HepG2 (cell line): ENCODE measurements at regions not wholly inside any gene's neighbourhood (a gene's known extent, or its start where the extent isn't known, plus 50 kb on each side); places are given as distances from the start of the nearest gene placed in this dataset.

Experiments used
- ATAC-seq: fragments of 200-7000 bp; cut with Tn5 transposase; 3 replicates; pipeline ENCODE4 v1.9.1; 2020; ENCODE audit warnings: mild to moderate bottlenecking, moderate library complexity
- BruUV-seq: library from RNA; stranded (reverse); fragments of 400-500 nt; replicated peaks from 2 replicates; lab custom pipeline; 2021; lab: Mats Ljungman, UMichigan
- CTCF ChIA-PET: fragments of 300-600 bp; formaldehyde crosslinking; extraction: SDS; loops from one replicate; lab custom pipeline; 2021; ENCODE audit warnings: low total read pairs, inconsistent platforms, low intra/inter-chr PET ratio; lab: Yijun Ruan, JAX
- POLR2A ChIA-PET: fragments of 350-600 bp; sonication (Branson Sonifier 250); formaldehyde crosslinking; loops from one replicate; lab custom pipeline; 2020; ENCODE audit warnings: antibody characterized with exemption, inconsistent platforms; lab: Yijun Ruan, JAX
- DNase-seq: peaks from one replicate; pipeline ENCODE4 v3.0.0-alpha.2; 2015; ENCODE audit warnings: low spot score
- FAIRE-seq: peaks from 3 replicates; lab custom pipeline; 2011; peaks lifted over from hg19 to GRCh38; lab: Jason Lieb, UNC
- H2AFZ ChIP-seq: one replicate; pipeline ENCODE4 v1.6.1; 2011; ENCODE audit warnings: low read length, inconsistent platforms
- H3K27ac ChIP-seq: fragments of 300-600 bp; 3 replicates; pipeline ENCODE4 v1.8.0; 2011; ENCODE audit warnings: mixed run types, mild to moderate bottlenecking, mixed read lengths, low read length, inconsistent platforms; ENCODE audit not compliant: insufficient read depth; ENCODE audit errors: extremely low read length
- H3K27me3 ChIP-seq, 2 experiments: fragments of 200-600 bp in 1 of 2; 2 replicates in 1 of 2; 3 replicates in 1 of 2; pipeline versions ENCODE4 v1.6.0 to v1.8.0; 2011; ENCODE audit warnings: low read length in 2 of 2, mild to moderate bottlenecking in 2 of 2, moderate library complexity in 2 of 2, inconsistent platforms in 1 of 2; ENCODE audit not compliant: insufficient read depth in 2 of 2, control insufficient read depth in 1 of 2
- H3K36me3 ChIP-seq, 2 experiments: fragments of 200-600 bp in 1 of 2; replicated peaks in 1 of 2; 2 replicates in 1 of 2; 3 replicates in 1 of 2; pipeline versions ENCODE4 v1.5.1 to v1.8.0; 2011; ENCODE audit warnings: low read length in 2 of 2, inconsistent platforms in 1 of 2; ENCODE audit not compliant: insufficient read depth in 2 of 2, control insufficient read depth in 1 of 2
- H3K4me1 ChIP-seq: 2 replicates; pipeline ENCODE4 v1.5.1; 2012; ENCODE audit warnings: low read length, inconsistent platforms; ENCODE audit not compliant: insufficient read depth
- H3K4me2 ChIP-seq: 2 replicates; pipeline ENCODE4 v1.6.0; 2011; ENCODE audit warnings: low read depth, low read length, inconsistent platforms
- H3K4me3 ChIP-seq, 3 experiments: fragments of 200-600 bp in 1 of 3; sonication (generic), shearing (Covaris generic) in 1 of 3; replicated peaks in 1 of 3; 2 replicates each; pipeline ENCODE4 v1.5.1; 2011 to 2016; ENCODE audit warnings: low read length in 3 of 3, inconsistent platforms in 2 of 3, low read depth in 2 of 3, mild to moderate bottlenecking in 2 of 3, control low read depth in 1 of 3, mixed read lengths in 1 of 3; ENCODE audit not compliant: insufficient read depth in 1 of 3
- H3K79me2 ChIP-seq: one replicate; pipeline ENCODE4 v1.6.1; 2011; ENCODE audit warnings: low read length, inconsistent platforms; ENCODE audit not compliant: insufficient read depth
- H3K9ac ChIP-seq: 2 replicates; pipeline ENCODE4 v1.6.0; 2011; ENCODE audit warnings: mild to moderate bottlenecking, low read depth, low read length, inconsistent platforms; ENCODE audit not compliant: insufficient read depth
- H3K9me3 ChIP-seq: 2 replicates; pipeline ENCODE4 v1.5.1; 2012; ENCODE audit warnings: mild to moderate bottlenecking, low read length
- H4K20me1 ChIP-seq: 2 replicates; pipeline ENCODE4 v1.6.0; 2011; ENCODE audit warnings: inconsistent platforms, mild to moderate bottlenecking, low read length, moderate library complexity; ENCODE audit not compliant: insufficient read depth
- HIC2 ChIP-seq: sonication (generic); formaldehyde crosslinking; IDR thresholded peaks from 2 replicates; pipeline ENCODE4 v1.9.0; 2022; ENCODE audit warnings: low read depth, missing genetic modification reagents
- HOMEZ ChIP-seq: IDR thresholded peaks from 2 replicates; pipeline ENCODE4 v1.6.1; 2016; ENCODE audit warnings: low read depth
- MYNN ChIP-seq: sonication (generic); formaldehyde crosslinking; IDR thresholded peaks from 2 replicates; pipeline ENCODE4 v1.4.0; 2020; ENCODE audit warnings: mild to moderate bottlenecking, low read depth, missing genetic modification reagents
- SKI ChIP-seq: fragments of 450-650 bp; IDR thresholded peaks from one replicate; pipeline ENCODE4 v1.6.1; 2018; ENCODE audit warnings: mild to moderate bottlenecking; ENCODE audit not compliant: partially characterized antibody
- STAG1 ChIP-seq: sonication (generic); formaldehyde crosslinking; IDR thresholded peaks from 2 replicates; pipeline ENCODE4 v1.4.0; 2020; ENCODE audit warnings: missing genetic modification reagents
- ZBTB39 ChIP-seq: sonication (generic); formaldehyde crosslinking; IDR thresholded peaks from 2 replicates; pipeline ENCODE4 v1.5.0; 2020; ENCODE audit warnings: missing genetic modification reagents
- ZNF18 ChIP-seq: sonication (generic); formaldehyde crosslinking; IDR thresholded peaks from 2 replicates; pipeline ENCODE4 v1.8.0; 2022; ENCODE audit warnings: mild to moderate bottlenecking, missing genetic modification reagents; ENCODE audit not compliant: insufficient replicate concordance
- ZNF260 ChIP-seq: sonication (generic); formaldehyde crosslinking; IDR thresholded peaks from 2 replicates; pipeline ENCODE4 v1.4.0; 2020; ENCODE audit warnings: missing genetic modification reagents, low read depth, mild to moderate bottlenecking, borderline replicate concordance
- WGBS: methylation state at CpG from one replicate; pipeline ENCODE4 v1.1.6; 2017; ENCODE audit warnings: low lambda C conversion rate; 5-methylcytosine and 5-hydroxymethylcytosine counted together
- in situ Hi-C: cut with HindIII; loops from 2 replicates; pipeline ENCODE4 v1.10.0; 2017; ENCODE audit warnings: low pct_unique_long_range_greater_than_20kb; ENCODE audit not compliant: extremely low pct_ligation_motif_present
- intact Hi-C: fragments of 100-400 bp; cut with micrococcal nuclease; formaldehyde crosslinking; loops from one replicate; pipeline ENCODE4 v1.10.0; 2022; ENCODE audit not compliant: unreplicated experiment
- TF ChIP-seq, protein P1 (sequence below): sonication (generic); formaldehyde crosslinking; IDR thresholded peaks from 2 replicates; pipeline ENCODE4 v1.9.0; 2021; ENCODE audit warnings: mild to moderate bottlenecking, missing genetic modification reagents

DNA sequence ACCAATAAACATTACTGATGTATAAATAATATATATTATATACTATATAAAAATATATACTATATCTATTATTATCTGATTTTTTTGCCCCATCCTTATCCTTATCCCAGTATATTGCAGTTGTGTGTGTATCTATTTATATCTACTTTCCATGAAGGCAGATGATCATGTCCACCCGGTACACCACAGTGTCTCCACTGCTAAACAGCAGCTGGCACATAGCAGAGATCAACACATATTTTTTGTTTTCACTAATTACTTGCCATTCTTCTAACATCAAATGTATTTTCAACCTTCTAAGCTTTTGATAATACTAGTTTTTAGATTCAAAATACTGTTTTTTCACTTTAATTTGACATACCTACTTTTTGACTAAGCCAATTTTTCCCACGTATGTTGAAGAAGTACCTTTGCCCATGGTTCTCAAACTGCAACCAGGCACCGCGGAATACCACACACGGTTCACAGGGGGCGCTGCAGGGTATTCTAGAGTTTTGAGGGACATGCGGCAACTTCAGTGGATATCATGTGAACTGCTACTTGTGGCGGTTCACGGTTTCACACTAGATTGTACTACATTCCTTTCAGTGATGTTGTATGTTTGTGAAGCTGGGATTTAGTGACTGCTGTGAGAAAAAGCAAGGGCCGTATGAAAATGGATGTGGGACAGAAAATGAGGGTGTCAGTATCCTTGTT, 182.5 kb upstream of the NPY2R start:
- Histone ChIP-seq H3K9ac (no peak overlapping the region), H3K9me3 (no peaks in the 10 kb centered on the region), H3K27ac (no peak overlapping the region), H3K4me2 (no peak overlapping the region), H4K20me1 (no peaks in the 10 kb centered on the region), H3K4me3 (no peak overlapping the region), H3K27me3 (no peaks in the 10 kb centered on the region), H3K4me1 (no peaks in the 10 kb centered on the region), H3K36me3 (no peaks in the 10 kb centered on the region), H3K79me2 (no peaks in the 10 kb centered on the region), H2AFZ (no peak overlapping the region)
- ATAC-seq (peak; percentile 95), FAIRE-seq (no peak), DNase-seq (peak; percentile 48)
- ChIA-PET CTCF (interaction anchor here (0.8 kb wide), 1 partner anchor 346 kb away, joined by 3 read pairs; no protein-coding TSS in a partner anchor), POLR2A (no interaction called here)
- intact Hi-C loops (loop anchor here (1.0 to 5.0 kb wide), 2 partner anchors 328 to 346 kb away; no protein-coding TSS in a partner anchor), in situ Hi-C loops (no loop called here)
- no TSS peak for BruUV-seq
- WGBS, result 7% methylated on average over 10 of the region's 10 CpGs
- TF ChIP-seq SKI, result no peak
- TF ChIP-seq HIC2 (CRISPR knock-in tag), result no peak
- TF ChIP-seq ZNF18 (CRISPR knock-in tag), result no peak
- TF ChIP-seq MYNN (CRISPR knock-in tag), result no peak
- no peak for TF ChIP-seq ZNF260 (CRISPR knock-in tag)
- TF ChIP-seq ZBTB39 (CRISPR knock-in tag), result no peak
- no peak for TF ChIP-seq HOMEZ
- TF ChIP-seq, protein P1, sequence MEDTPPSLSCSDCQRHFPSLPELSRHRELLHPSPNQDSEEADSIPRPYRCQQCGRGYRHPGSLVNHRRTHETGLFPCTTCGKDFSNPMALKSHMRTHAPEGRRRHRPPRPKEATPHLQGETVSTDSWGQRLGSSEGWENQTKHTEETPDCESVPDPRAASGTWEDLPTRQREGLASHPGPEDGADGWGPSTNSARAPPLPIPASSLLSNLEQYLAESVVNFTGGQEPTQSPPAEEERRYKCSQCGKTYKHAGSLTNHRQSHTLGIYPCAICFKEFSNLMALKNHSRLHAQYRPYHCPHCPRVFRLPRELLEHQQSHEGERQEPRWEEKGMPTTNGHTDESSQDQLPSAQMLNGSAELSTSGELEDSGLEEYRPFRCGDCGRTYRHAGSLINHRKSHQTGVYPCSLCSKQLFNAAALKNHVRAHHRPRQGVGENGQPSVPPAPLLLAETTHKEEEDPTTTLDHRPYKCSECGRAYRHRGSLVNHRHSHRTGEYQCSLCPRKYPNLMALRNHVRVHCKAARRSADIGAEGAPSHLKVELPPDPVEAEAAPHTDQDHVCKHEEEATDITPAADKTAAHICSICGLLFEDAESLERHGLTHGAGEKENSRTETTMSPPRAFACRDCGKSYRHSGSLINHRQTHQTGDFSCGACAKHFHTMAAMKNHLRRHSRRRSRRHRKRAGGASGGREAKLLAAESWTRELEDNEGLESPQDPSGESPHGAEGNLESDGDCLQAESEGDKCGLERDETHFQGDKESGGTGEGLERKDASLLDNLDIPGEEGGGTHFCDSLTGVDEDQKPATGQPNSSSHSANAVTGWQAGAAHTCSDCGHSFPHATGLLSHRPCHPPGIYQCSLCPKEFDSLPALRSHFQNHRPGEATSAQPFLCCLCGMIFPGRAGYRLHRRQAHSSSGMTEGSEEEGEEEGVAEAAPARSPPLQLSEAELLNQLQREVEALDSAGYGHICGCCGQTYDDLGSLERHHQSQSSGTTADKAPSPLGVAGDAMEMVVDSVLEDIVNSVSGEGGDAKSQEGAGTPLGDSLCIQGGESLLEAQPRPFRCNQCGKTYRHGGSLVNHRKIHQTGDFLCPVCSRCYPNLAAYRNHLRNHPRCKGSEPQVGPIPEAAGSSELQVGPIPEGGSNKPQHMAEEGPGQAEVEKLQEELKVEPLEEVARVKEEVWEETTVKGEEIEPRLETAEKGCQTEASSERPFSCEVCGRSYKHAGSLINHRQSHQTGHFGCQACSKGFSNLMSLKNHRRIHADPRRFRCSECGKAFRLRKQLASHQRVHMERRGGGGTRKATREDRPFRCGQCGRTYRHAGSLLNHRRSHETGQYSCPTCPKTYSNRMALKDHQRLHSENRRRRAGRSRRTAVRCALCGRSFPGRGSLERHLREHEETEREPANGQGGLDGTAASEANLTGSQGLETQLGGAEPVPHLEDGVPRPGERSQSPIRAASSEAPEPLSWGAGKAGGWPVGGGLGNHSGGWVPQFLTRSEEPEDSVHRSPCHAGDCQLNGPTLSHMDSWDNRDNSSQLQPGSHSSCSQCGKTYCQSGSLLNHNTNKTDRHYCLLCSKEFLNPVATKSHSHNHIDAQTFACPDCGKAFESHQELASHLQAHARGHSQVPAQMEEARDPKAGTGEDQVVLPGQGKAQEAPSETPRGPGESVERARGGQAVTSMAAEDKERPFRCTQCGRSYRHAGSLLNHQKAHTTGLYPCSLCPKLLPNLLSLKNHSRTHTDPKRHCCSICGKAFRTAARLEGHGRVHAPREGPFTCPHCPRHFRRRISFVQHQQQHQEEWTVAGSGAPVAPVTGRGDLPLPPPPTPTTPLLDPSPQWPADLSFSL (CRISPR knock-in tag), result no peak
- peak; percentile 56 for TF ChIP-seq STAG1
